Aorta (tissue), 5 donors: ENCODE measurements at regions not wholly inside any gene's neighbourhood (a gene's known extent, or its start where the extent isn't known, plus 50 kb on each side); places are given as distances from the start of the nearest gene placed in this dataset.
A peak's percentile ranks its signal among the peaks of the same experiment; 100 is the strongest.

ENCODE experiments used
- ATAC-seq: fragments of 200-7000 bp; cut with Tn5 transposase; one replicate; pipeline ENCODE4 v1.9.1; 2022; ENCODE audit warnings: moderate library complexity; ENCODE audit not compliant: low FRiP score
- DNase-seq, 2 donors: peaks; one replicate each; pipeline ENCODE4 v3.0.0-alpha.2; 2020
- H3K27ac ChIP-seq, 2 donors: one replicate each; pipeline ENCODE4 v1.5.1; 2013; ENCODE audit warnings: low read length in 2 of 2, mild to moderate bottlenecking in 2 of 2, moderate library complexity in 2 of 2, control low read depth in 1 of 2, inconsistent platforms in 1 of 2, low read depth in 1 of 2
- H3K27me3 ChIP-seq, 2 donors: one replicate each; pipeline ENCODE4 v1.6.1; 2013; ENCODE audit warnings: control low read depth in 1 of 2, low read length in 1 of 2, mild to moderate bottlenecking in 1 of 2, moderate library complexity in 1 of 2; ENCODE audit not compliant: insufficient read depth in 2 of 2, control insufficient read depth in 1 of 2
- H3K36me3 ChIP-seq, 2 donors: one replicate each; pipeline ENCODE4 v1.6.1; 2013; ENCODE audit warnings: control low read depth in 1 of 2, low read length in 1 of 2, mild to moderate bottlenecking in 1 of 2; ENCODE audit not compliant: insufficient read depth in 2 of 2, control insufficient read depth in 1 of 2
- H3K4me1 ChIP-seq, 2 donors: one replicate each; pipeline ENCODE4 v1.6.1; 2013; ENCODE audit warnings: low read length in 2 of 2, control low read depth in 1 of 2, mild to moderate bottlenecking in 1 of 2, moderate library complexity in 1 of 2; ENCODE audit not compliant: insufficient read depth in 2 of 2, control insufficient read depth in 1 of 2
- H3K4me3 ChIP-seq, 2 donors: one replicate each; pipeline ENCODE4 v1.5.1; 2013; ENCODE audit warnings: low read length in 2 of 2, control low read depth in 1 of 2, mild to moderate bottlenecking in 1 of 2
- H3K9me3 ChIP-seq: one replicate; pipeline ENCODE4 v1.6.1; 2013; ENCODE audit warnings: mild to moderate bottlenecking, low read length; ENCODE audit not compliant: control insufficient read depth
- WGBS, 2 donors: extraction: QIAGEN DNeasy Blood & Tissue Kit; methylation state at CpG; one replicate each; pipeline ENCODE4 v1.1.7; 2013; 5-methylcytosine and 5-hydroxymethylcytosine counted together
- intact Hi-C, 2 donors: fragments of 100-400 bp; cut with DNase I; formaldehyde crosslinking; loops; one replicate each; pipeline versions ENCODE4 v1.14.2 to v1.15.0; 2022
- donor health status: healthy with polysubstance abuse.
- donor health status: Bipolar disorder and iron deficiency.
- donor health status: DM: no; HTN: no; CAD: no.
- donor health status: DM: no; HTN: no; CAD: no.
- donor health status: DM: yes; HTN: yes; CAD: no.

- WGBS, 2 donors = 63 to 73% methylated on average over 4 of the region's 4 CpGs
Observed at GRCh38 chr7:25381818-25382589, 153.7 kb upstream of the NPVF start.

GRCh38 chr7:25382869-25383268 is 154.6 kb upstream of the NPVF start:
- no peaks in the 10 kb centered on the region for H3K4me1 ChIP-seq
- intact Hi-C loops = no loop called here
- no peaks in the 10 kb centered on the region for H3K9me3 ChIP-seq
- DNase-seq (no peak), ATAC-seq (no peak)
- no peak overlapping the region for H3K27ac ChIP-seq
- H3K27me3 ChIP-seq = no peaks in the 10 kb centered on the region
- no peaks in the 10 kb centered on the region for H3K36me3 ChIP-seq
- 78 to 90% methylated on average over 4 of the region's 4 CpGs for WGBS, 2 donors
- no peak overlapping the region for H3K4me3 ChIP-seq

More at GRCh38 chr7:25381818-25382589, 153.7 kb upstream of the NPVF start:
- Histone ChIP-seq H3K27me3 (no peaks in the 10 kb centered on the region), H3K27ac (no peak overlapping the region), H3K36me3 (no peaks in the 10 kb centered on the region), H3K9me3 (no peaks in the 10 kb centered on the region), H3K4me1 (no peaks in the 10 kb centered on the region), H3K4me3 (no peak overlapping the region)
- intact Hi-C loops = no loop called here
- no peak for ATAC-seq
- DNase-seq = no peak

GRCh38 chr7:25383402-25383801 is 155.1 kb upstream of the NPVF start:
- WGBS, 2 donors = 87 to 91% methylated on average over 2 of the region's 2 CpGs
- no peaks in the 10 kb centered on the region for H3K36me3 ChIP-seq
- H3K27me3 ChIP-seq = no peaks in the 10 kb centered on the region
- no peaks in the 10 kb centered on the region for H3K9me3 ChIP-seq
- H3K4me3 ChIP-seq = no peak overlapping the region
- H3K4me1 ChIP-seq = no peaks in the 10 kb centered on the region
- ATAC-seq (no peak), DNase-seq (no peak)
- H3K27ac ChIP-seq = no peak overlapping the region
- intact Hi-C loops = no loop called here

- H3K27me3 ChIP-seq = no peaks in the 10 kb centered on the region
- H3K4me3 ChIP-seq = no peak overlapping the region
- 83% methylated on average over 7 of the region's 7 CpGs for WGBS, 2 donors
- no peaks in the 10 kb centered on the region for H3K4me1 ChIP-seq
- intact Hi-C loops = no loop called here
- H3K9me3 ChIP-seq = no peaks in the 10 kb centered on the region
- no peaks in the 10 kb centered on the region for H3K36me3 ChIP-seq
- DNase-seq (no peak), ATAC-seq (no peak)
- no peak overlapping the region for H3K27ac ChIP-seq
Observed at GRCh38 chr7:25384788-25385505, 156.7 kb upstream of the NPVF start.

GRCh38 chr7:25385506-25386136 is 157.3 kb upstream of the NPVF start:
- 38 to 40% methylated on average over 10 of the region's 10 CpGs for WGBS, 2 donors
- DNase-seq = no peak

GRCh38 chr7:25386311-25386744 is 158.0 kb upstream of the NPVF start:
- H3K27me3 ChIP-seq = no peaks in the 10 kb centered on the region
- DNase-seq (no peak), ATAC-seq (no peak)
- WGBS, 2 donors = 4 to 16% methylated on average over 6 of the region's 6 CpGs
- intact Hi-C loops = no loop called here
- H3K9me3 ChIP-seq = no peaks in the 10 kb centered on the region
- no peaks in the 10 kb centered on the region for H3K4me1 ChIP-seq
- no peak overlapping the region for H3K27ac ChIP-seq
- no peak overlapping the region for H3K4me3 ChIP-seq
- H3K36me3 ChIP-seq = no peaks in the 10 kb centered on the region

More at GRCh38 chr7:25385506-25386136, 157.3 kb upstream of the NPVF start:
- intact Hi-C loops = no loop called here
- no peak for ATAC-seq
- no peak overlapping the region for H3K4me3 ChIP-seq
- no peaks in the 10 kb centered on the region for H3K9me3 ChIP-seq
- no peak overlapping the region for H3K27ac ChIP-seq
- no peaks in the 10 kb centered on the region for H3K36me3 ChIP-seq
- no peaks in the 10 kb centered on the region for H3K27me3 ChIP-seq
- H3K4me1 ChIP-seq = no peaks in the 10 kb centered on the region

GRCh38 chr7:25388681-25389080 is 160.4 kb upstream of the NPVF start:
- no peaks in the 10 kb centered on the region for H3K27me3 ChIP-seq

GRCh38 chr7:25389489-25390106 is 161.3 kb upstream of the NPVF start:
- ATAC-seq = peak; percentile 49
- H3K4me1 ChIP-seq = peaks cover 0 to 4% of the 10 kb centered on the region in 2 donors
- 13 to 15% methylated on average over 8 of the region's 8 CpGs for WGBS, 2 donors

More at GRCh38 chr7:25388681-25389080, 160.4 kb upstream of the NPVF start:
- intact Hi-C loops = loop anchor here in 1 of 2 donors (1.0 kb wide), 1 partner anchor 129 kb away; no protein-coding TSS in a partner anchor
- 66 to 67% methylated on average over 2 of the region's 2 CpGs for WGBS, 2 donors
- DNase-seq (no peak), ATAC-seq (no peak)
- no peaks in the 10 kb centered on the region for H3K36me3 ChIP-seq
- H3K27ac ChIP-seq = no peak overlapping the region
- no peaks in the 10 kb centered on the region for H3K9me3 ChIP-seq
- peaks cover 0 to 4% of the 10 kb centered on the region in 2 donors for H3K4me1 ChIP-seq
- H3K4me3 ChIP-seq = no peak overlapping the region

More at GRCh38 chr7:25389489-25390106, 161.3 kb upstream of the NPVF start:
- H3K27me3 ChIP-seq = no peaks in the 10 kb centered on the region
- no peaks in the 10 kb centered on the region for H3K36me3 ChIP-seq
- no peaks in the 10 kb centered on the region for H3K9me3 ChIP-seq
- H3K4me3 ChIP-seq = no peak overlapping the region
- no peak for DNase-seq
- intact Hi-C loops = loop anchor here (1.0 to 2.0 kb wide), 2 partner anchors 130 to 131 kb away; no protein-coding TSS in a partner anchor
- no peak overlapping the region for H3K27ac ChIP-seq
